IMR-90 (cell line): ENCODE measurements at regions not wholly inside any gene's neighbourhood (a gene's known extent, or its start where the extent isn't known, plus 50 kb on each side); places are given as distances from the start of the nearest gene placed in this dataset.

Source experiments
- ATAC-seq: fragments of 200-7000 bp; cut with Tn5 transposase; 2 replicates; pipeline ENCODE4 v1.9.1; 2020; ENCODE audit warnings: low read depth, mild to moderate bottlenecking, moderate library complexity
- BruUV-seq: library from RNA; stranded (reverse); fragments of 400-500 nt; replicated peaks from 2 replicates; lab custom pipeline; 2021; lab: Mats Ljungman, UMichigan
- CTCF ChIA-PET: fragments of 300-600 bp; formaldehyde crosslinking; extraction: SDS; loops from one replicate; lab custom pipeline; 2021; ENCODE audit warnings: antibody characterized with exemption; lab: Yijun Ruan, JAX
- POLR2A ChIA-PET: fragments of 300-600 bp; sonication (Branson Sonifier 250); formaldehyde crosslinking; loops from one replicate; lab custom pipeline; 2022; ENCODE audit warnings: antibody characterized with exemption; ENCODE audit not compliant: unreplicated experiment; lab: Charles Lee
- DNase-seq: peaks from one replicate; pipeline ENCODE4 v3.0.0; 2013
- H2AFZ ChIP-seq: replicated peaks from 2 replicates; pipeline ENCODE3; 2013; ENCODE audit warnings: low read length, mild to moderate bottlenecking; ENCODE audit not compliant: poor library complexity
- H2AK5ac ChIP-seq: 2 replicates; pipeline ENCODE4 v1.6.1; 2013; ENCODE audit warnings: low read depth, low read length, inconsistent platforms
- H2AK9ac ChIP-seq: replicated peaks from 2 replicates; pipeline ENCODE3; 2013; ENCODE audit warnings: mild to moderate bottlenecking, low read depth, low read length, moderate library complexity; ENCODE audit not compliant: poor library complexity
- H2BK120ac ChIP-seq: 2 replicates; pipeline ENCODE4 v1.6.1; 2013; ENCODE audit warnings: low read depth, low read length, inconsistent platforms
- H2BK15ac ChIP-seq: 3 replicates; pipeline ENCODE4 v1.6.1; 2013; ENCODE audit warnings: low read depth, low read length, inconsistent platforms
- H2BK20ac ChIP-seq: 2 replicates; pipeline ENCODE4 v1.6.1; 2013; ENCODE audit warnings: low read depth, mild to moderate bottlenecking, inconsistent platforms, low read length, moderate library complexity
- H2BK5ac ChIP-seq: 2 replicates; pipeline ENCODE4 v1.6.1; 2013; ENCODE audit warnings: mild to moderate bottlenecking, low read depth, low read length, inconsistent platforms; ENCODE audit not compliant: poor library complexity, severe bottlenecking
- H3K14ac ChIP-seq: replicated peaks from 2 replicates; pipeline ENCODE4 v1.6.1; 2013; ENCODE audit warnings: low read depth, low read length, inconsistent platforms
- H3K18ac ChIP-seq: 2 replicates; pipeline ENCODE4 v1.6.1; 2013; ENCODE audit warnings: low read depth, low read length, control low read depth
- H3K23ac ChIP-seq: 2 replicates; pipeline ENCODE4 v1.6.1; 2013; ENCODE audit warnings: low read depth, low read length, inconsistent platforms
- H3K27ac ChIP-seq: 2 replicates; pipeline ENCODE4 v1.5.1; 2013; ENCODE audit warnings: mild to moderate bottlenecking, control low read depth, low read length; ENCODE audit not compliant: insufficient read depth
- H3K27me3 ChIP-seq: 2 replicates; pipeline ENCODE4 v1.6.1; 2013; ENCODE audit warnings: low read length; ENCODE audit not compliant: control insufficient read depth, insufficient read depth
- H3K36me3 ChIP-seq: 2 replicates; pipeline ENCODE4 v1.6.1; 2013; ENCODE audit warnings: low read length, mixed read lengths; ENCODE audit not compliant: control insufficient read depth, insufficient read depth
- H3K4ac ChIP-seq: 2 replicates; pipeline ENCODE4 v1.6.1; 2013; ENCODE audit warnings: low read depth, low read length, inconsistent platforms
- H3K4me1 ChIP-seq: 2 replicates; pipeline ENCODE4 v1.6.1; 2013; ENCODE audit warnings: low read length, mixed read lengths; ENCODE audit not compliant: control insufficient read depth, insufficient read depth
- H3K4me2 ChIP-seq: 2 replicates; pipeline ENCODE4 v1.6.1; 2013; ENCODE audit warnings: low read depth, mild to moderate bottlenecking, control low read depth, low read length, moderate library complexity
- H3K4me3 ChIP-seq: 2 replicates; pipeline ENCODE4 v1.5.1; 2013; ENCODE audit warnings: low read depth, mild to moderate bottlenecking, control low read depth, low read length, moderate library complexity; ENCODE audit not compliant: insufficient read depth
- H3K56ac ChIP-seq: 2 replicates; pipeline ENCODE4 v1.6.1; 2013; ENCODE audit warnings: low read length, inconsistent platforms; ENCODE audit not compliant: insufficient read depth; ENCODE audit errors: extremely low read depth
- H3K79me1 ChIP-seq, 2 experiments: 2 replicates each; pipeline ENCODE4 v1.6.1; 2013; ENCODE audit warnings: low read length in 2 of 2, inconsistent platforms in 1 of 2, low read depth in 1 of 2
- H3K9ac ChIP-seq: 2 replicates; pipeline ENCODE4 v1.6.1; 2013; ENCODE audit warnings: low read depth, low read length, control low read depth
- H3K9me1 ChIP-seq: 2 replicates; pipeline ENCODE4 v1.6.1; 2013; ENCODE audit warnings: low read length, inconsistent platforms; ENCODE audit not compliant: insufficient read depth
- H3K9me3 ChIP-seq: 2 replicates; pipeline ENCODE4 v1.6.1; 2013; ENCODE audit warnings: low read length; ENCODE audit not compliant: control insufficient read depth, insufficient read depth
- H4K20me1 ChIP-seq: 2 replicates; pipeline ENCODE4 v1.6.1; 2013; ENCODE audit warnings: low read length, inconsistent platforms; ENCODE audit not compliant: insufficient read depth
- H4K5ac ChIP-seq: 2 replicates; pipeline ENCODE4 v1.6.1; 2013; ENCODE audit warnings: mild to moderate bottlenecking, low read depth, low read length, control low read depth
- H4K8ac ChIP-seq, 2 experiments: 2 replicates each; pipeline ENCODE4 v1.6.1; 2013; ENCODE audit warnings: low read depth in 2 of 2, low read length in 2 of 2, control low read depth in 1 of 2, inconsistent platforms in 1 of 2
- H4K91ac ChIP-seq: 2 replicates; pipeline ENCODE4 v1.6.1; 2013; ENCODE audit warnings: low read depth, low read length, inconsistent platforms; ENCODE audit not compliant: insufficient read depth
- CHD1 ChIP-seq: IDR thresholded peaks from 2 replicates; pipeline ENCODE4 v1.6.1; 2012; ENCODE audit warnings: low read depth, low read length, improper control_type of control experiment
- MAZ ChIP-seq: IDR thresholded peaks from 2 replicates; pipeline ENCODE4 v1.6.1; 2012; ENCODE audit warnings: low read depth, mild to moderate bottlenecking, low read length, improper control_type of control experiment, moderate library complexity, borderline replicate concordance
- USF2 ChIP-seq: fragments of 150-350 bp; IDR thresholded peaks from 2 replicates; pipeline ENCODE4 v1.6.1; 2017; ENCODE audit warnings: mild to moderate bottlenecking, antibody characterized with exemption, low read length, low read depth
- WGBS, 2 experiments: methylation state at CpG; one replicate each; pipeline versions ENCODE4 v1.1.5 to v1.1.7; 2013; ENCODE audit warnings: missing lambda C conversion rate in 2 of 2; ENCODE audit not compliant: insufficient read length in 1 of 2; ENCODE audit errors: extremely low coverage in 2 of 2; 5-methylcytosine and 5-hydroxymethylcytosine counted together
- dilution Hi-C: fragments of 300-500 bp; cut with HindIII; formaldehyde crosslinking; loops from one replicate; pipeline ENCODE4 v1.14.3; 2018; ENCODE audit warnings: low sequenced_read_pairs; ENCODE audit not compliant: unreplicated experiment
- in situ Hi-C: fragments of 300-500 bp; cut with MboI; formaldehyde crosslinking; loops from 3 replicates; pipeline ENCODE4 v1.14.3; 2019; ENCODE audit warnings: low sequenced_read_pairs, inconsistent platforms, mixed read lengths
- intact Hi-C: fragments of 100-400 bp; cut with micrococcal nuclease; formaldehyde crosslinking; loops from 2 replicates; pipeline ENCODE4 v1.10.0; 2022
- TF ChIP-seq, protein P1 (sequence below): fragments of 150-350 bp; IDR thresholded peaks from 2 replicates; pipeline ENCODE4 v1.6.1; 2016; ENCODE audit warnings: low read depth, mild to moderate bottlenecking, low read length, moderate library complexity, borderline replicate concordance

GRCh38 chr5:167626341-167627123 is 664.9 kb upstream of the WWC1 start:
- H3K56ac ChIP-seq: no peak overlapping the region
- H2BK15ac ChIP-seq: no peak overlapping the region
- H3K36me3 ChIP-seq: no peaks in the 10 kb centered on the region
- no peaks in the 10 kb centered on the region for H3K79me1 ChIP-seq
- no peak overlapping the region for H3K14ac ChIP-seq
- no peaks in the 10 kb centered on the region for H3K4me1 ChIP-seq
- intact Hi-C loops: no loop called here
- no peak overlapping the region for H4K8ac ChIP-seq
- 80% methylated on average over 1 of the region's 8 CpGs; no CpG with 5 or more reads in 1 of the 2 experiments for WGBS, 2 experiments
- H3K4me2 ChIP-seq: no peak overlapping the region
- no peak overlapping the region for H3K23ac ChIP-seq
- no peaks in the 10 kb centered on the region for H4K20me1 ChIP-seq
- in situ Hi-C loops: no loop called here
- no peak overlapping the region for H3K18ac ChIP-seq
- peak; percentile 31 for DNase-seq
- BruUV-seq: no TSS peak
- ChIA-PET CTCF (interaction anchor here (0.6 kb wide), 1 partner anchor 28 kb away, joined by 3 read pairs; no protein-coding TSS in a partner anchor), POLR2A (no interaction called here)
- H2AK9ac ChIP-seq: no peak overlapping the region
- H2BK120ac ChIP-seq: no peak overlapping the region
- no peak overlapping the region for H2BK20ac ChIP-seq
- no peaks in the 10 kb centered on the region for H3K9me1 ChIP-seq
- H3K9me3 ChIP-seq: no peaks in the 10 kb centered on the region
- no peak overlapping the region for H2AFZ ChIP-seq
- H3K4me3 ChIP-seq: no peak overlapping the region
- TF ChIP-seq CHD1 (no peak), MAZ (no peak), USF2 (no peak)
- TF ChIP-seq, protein P1, sequence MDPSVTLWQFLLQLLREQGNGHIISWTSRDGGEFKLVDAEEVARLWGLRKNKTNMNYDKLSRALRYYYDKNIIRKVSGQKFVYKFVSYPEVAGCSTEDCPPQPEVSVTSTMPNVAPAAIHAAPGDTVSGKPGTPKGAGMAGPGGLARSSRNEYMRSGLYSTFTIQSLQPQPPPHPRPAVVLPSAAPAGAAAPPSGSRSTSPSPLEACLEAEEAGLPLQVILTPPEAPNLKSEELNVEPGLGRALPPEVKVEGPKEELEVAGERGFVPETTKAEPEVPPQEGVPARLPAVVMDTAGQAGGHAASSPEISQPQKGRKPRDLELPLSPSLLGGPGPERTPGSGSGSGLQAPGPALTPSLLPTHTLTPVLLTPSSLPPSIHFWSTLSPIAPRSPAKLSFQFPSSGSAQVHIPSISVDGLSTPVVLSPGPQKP: no peak
- no peak overlapping the region for H4K91ac ChIP-seq
- ATAC-seq: no peak
- no peak overlapping the region for H2AK5ac ChIP-seq
- dilution Hi-C loops: no loop called here
- no peak overlapping the region for H4K5ac ChIP-seq
- no peak overlapping the region for H2BK5ac ChIP-seq
- H3K27ac ChIP-seq: no peak overlapping the region
- H3K27me3 ChIP-seq: no peaks in the 10 kb centered on the region
- H3K4ac ChIP-seq: no peak overlapping the region
- H3K9ac ChIP-seq: no peak overlapping the region
